HG03095 (cell line): ENCODE measurements at regions not wholly inside any gene's neighbourhood (a gene's known extent, or its start where the extent isn't known, plus 50 kb on each side); places are given as distances from the start of the nearest gene placed in this dataset.

ENCODE experiments used
- ATAC-seq: cut with Tn5 transposase; IDR thresholded peaks from one replicate; pipeline ENCODE4 v1.9.1; 2021; ENCODE audit warnings: moderate library complexity; ENCODE audit not compliant: unreplicated experiment

GRCh38 chr11:129292092-129292491, 83.6 kb upstream of the BARX2 start:
- ATAC-seq: no peak

- ATAC-seq: no peak
These were observed 84.1 kb upstream of the BARX2 start for GRCh38 chr11:129291546-129291945.

- no peak for ATAC-seq
These were observed 84.7 kb upstream of the BARX2 start for GRCh38 chr11:129290966-129291365.

DNA sequence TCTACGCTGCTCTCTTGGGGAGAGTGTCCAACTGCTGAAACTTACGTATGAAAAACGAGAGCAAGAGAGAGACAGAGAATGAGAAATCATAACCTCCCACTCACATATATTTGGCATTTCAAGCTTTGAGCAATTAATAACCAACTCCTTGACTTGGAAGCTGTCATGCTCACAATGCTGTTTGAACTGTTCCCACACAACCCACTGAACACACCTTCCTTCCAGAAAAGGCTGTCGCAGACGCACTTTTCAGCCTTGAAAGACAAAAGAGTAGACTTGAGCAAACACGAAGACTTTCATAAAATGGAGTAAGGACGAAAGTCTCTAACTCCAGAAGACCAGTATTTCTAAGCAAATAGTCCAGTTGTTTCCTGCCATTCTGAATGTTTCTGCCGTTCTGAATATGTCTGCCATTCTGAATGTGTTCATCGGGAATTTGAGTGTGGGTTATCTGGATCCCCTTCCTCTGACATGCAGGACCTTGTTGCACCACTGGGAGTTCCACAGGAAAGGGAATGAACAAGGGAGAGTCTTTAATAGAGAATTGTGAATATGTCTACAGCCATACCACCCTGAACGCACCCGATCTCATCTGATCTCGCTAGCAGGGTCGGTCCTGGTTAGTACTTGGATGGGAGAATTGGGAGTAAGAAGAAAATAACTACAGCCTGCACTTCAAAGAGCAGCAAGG, 86.2 kb upstream of the BARX2 start:
- no peak for ATAC-seq

GRCh38 chr11:129287920-129288319, 87.7 kb upstream of the BARX2 start:
- ATAC-seq: no peak

DNA sequence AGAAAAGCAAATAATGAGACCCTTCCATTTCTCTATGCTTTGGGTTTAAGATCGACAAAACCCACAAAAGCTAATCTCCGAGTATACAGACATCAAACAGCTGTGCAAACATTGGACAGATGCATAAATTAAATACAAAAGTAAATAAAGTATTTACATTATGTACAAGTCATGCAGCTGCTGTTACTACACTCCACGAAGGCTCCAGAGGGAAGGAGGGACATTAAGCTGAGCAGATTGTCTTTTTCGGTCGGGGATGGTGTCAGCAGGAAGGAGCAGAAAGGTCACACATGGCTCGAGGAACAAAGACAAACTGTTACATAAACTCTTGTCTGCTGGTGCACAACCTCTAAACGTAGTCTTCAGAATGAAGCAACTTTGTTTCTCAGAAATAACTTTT, 88.8 kb upstream of the BARX2 start:
- ATAC-seq: no peak

GRCh38 chr11:129285402-129285786, 90.3 kb upstream of the BARX2 start:
- no peak for ATAC-seq

DNA sequence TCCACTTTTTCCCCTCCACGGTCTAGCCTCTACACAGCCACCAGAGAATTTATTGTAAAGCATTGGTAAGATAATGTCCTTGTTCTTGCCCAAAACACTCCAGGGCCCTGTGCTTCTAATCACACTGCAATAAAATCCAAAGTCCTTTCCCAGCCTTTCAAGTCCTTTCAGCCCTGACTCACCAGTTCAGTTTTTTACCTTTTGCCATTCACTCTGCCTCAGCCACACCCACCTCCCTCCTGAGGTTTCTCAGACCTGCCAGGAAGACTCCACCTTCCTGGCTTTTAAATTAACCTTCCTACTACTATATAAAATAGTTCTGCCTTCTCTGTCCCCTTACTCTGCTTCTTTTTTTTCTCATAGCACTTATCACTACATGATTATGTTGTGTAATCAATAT, 91.0 kb upstream of the ARHGAP32 start:
- no peak for ATAC-seq

GRCh38 chr11:129282634-129283033, 90.5 kb upstream of the ARHGAP32 start:
- ATAC-seq: no peak

DNA sequence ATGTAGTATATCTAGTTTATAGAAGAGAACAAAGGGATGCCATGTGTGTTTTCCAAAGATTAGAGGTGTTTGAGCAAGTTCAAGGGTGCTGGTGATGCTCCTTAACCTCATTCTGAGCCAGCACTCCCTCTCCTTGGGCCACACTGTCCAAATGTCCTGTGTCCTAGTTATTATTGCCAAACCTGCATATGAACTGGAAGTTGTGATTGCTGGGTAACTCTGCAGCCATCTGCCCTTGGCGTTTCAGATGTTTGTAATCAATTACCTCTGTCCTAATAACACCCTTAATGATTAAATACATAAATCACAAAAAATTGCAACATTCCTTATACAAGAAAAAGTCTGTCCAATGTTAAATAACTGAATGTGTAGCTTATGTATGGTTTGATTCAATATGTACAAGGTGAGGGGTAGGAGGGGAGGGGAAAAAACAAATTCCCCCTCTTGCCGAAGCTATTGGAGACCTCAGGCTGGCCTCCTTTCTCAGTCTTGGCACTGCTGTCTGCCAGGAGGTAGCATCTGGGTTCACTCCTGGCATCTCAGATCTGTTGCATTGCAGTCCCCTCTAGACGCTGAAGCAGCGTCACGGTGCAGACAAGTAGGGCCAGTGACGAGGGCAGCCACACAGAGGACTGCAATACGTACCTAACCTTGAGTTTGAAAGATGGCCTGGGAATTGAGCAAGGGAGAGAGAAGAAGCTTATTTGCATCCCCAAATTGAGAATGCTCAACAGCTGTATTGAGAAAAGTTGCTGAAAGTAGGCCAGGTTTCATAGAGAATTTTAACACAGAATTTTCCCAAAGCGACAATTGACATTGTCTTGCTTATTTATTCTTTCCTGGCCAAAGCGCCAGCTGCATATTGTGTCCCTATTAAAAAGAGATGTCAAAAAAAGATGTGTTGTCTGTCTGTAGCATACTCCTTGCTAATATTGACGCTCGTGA, 89.6 kb upstream of the ARHGAP32 start:
- no peak for ATAC-seq

- ATAC-seq: no peak
These were observed 88.1 kb upstream of the ARHGAP32 start for GRCh38 chr11:129280027-129280811.

- peak; percentile 55 for ATAC-seq
These were observed 87.4 kb upstream of the ARHGAP32 start for GRCh38 chr11:129279326-129280026.

DNA sequence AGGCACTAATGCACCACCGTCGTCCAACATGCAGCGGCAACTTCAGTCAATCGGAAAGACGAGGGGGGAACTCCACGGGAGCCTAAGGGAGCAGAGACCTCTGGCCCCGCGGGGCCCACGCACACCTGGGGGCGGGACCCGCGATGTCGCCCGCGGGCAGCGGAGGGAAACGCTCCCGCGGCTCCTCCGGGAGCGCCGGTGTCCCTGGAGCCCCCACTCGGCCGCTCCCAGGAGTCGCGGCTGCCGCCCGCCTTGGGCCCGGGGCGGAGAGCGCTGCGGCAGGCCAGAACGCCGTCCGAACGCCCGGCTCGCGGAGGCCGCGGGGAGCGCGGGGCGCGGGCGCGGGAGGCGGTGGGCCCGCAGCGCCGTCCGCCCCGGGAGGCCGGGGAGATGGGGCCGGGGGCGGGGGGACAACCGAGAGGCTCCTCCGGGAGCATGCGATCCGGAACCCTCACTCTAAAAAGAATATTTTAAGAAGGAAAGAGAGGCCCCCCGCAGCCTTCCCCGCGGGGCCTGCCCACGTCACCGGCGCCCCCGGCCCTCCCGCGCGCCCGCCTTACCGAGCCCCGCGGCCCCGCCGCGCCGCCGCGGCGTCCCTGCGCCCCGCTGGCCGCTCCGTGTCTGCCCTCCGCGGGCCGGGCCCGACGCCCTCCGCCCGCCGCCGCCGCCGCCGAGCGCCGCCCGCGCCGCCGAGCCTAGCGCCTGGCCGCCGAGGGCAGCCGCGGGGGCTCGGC, 86.6 kb upstream of the ARHGAP32 start:
- peak; percentile 19 for ATAC-seq

DNA sequence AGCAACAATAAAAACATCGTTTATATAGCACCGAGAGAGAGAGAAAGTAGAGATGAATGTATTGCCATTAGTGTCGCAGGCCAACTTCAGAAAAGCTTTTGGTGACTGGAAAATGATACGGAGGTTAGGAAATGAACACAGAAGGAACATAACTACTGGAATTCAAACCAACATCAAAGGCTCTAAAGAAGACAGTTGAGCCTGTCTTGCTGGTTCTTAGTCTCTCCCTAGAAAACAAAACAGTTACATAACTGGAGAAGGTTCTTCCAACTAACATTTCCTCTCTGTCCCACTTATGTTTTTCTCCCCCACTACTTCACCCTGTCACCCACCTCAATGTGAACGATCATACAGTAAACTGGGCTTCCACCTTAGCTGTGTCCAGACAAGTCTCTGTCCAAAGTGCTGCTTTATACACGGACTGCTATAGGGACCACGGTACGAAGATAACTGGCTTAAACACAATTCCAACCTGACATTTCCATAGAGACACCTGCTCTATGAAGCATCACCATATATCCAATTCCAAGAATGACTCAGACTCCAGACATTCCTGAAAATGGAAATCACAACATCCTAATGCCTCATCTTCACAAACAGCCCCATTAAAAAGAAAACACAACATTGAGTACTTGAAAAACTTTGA, 85.2 kb upstream of the ARHGAP32 start:
- no peak for ATAC-seq

GRCh38 chr11:129275828-129276227, 83.7 kb upstream of the ARHGAP32 start:
- no peak for ATAC-seq

GRCh38 chr11:129273944-129274711, 82.0 kb upstream of the ARHGAP32 start:
- no peak for ATAC-seq

DNA sequence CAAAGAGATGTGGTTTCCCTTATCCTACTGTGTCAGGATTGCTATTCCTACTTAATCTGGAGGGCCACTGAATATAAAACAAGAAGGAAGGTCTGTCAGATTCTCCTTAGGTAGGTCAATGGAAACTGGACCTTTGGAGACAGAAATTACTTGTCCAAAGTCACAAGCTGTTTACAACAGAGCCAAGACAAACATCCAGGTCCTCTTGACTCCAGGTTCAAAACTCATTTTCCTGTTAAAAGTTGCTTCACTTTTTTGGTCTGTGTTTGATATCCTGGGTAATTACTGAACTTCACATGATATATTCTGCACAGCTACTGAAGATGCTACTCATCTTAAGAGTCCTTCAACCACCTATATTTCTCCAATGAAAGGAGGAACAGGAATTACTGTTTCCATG, 81.2 kb upstream of the ARHGAP32 start:
- ATAC-seq: no peak

DNA sequence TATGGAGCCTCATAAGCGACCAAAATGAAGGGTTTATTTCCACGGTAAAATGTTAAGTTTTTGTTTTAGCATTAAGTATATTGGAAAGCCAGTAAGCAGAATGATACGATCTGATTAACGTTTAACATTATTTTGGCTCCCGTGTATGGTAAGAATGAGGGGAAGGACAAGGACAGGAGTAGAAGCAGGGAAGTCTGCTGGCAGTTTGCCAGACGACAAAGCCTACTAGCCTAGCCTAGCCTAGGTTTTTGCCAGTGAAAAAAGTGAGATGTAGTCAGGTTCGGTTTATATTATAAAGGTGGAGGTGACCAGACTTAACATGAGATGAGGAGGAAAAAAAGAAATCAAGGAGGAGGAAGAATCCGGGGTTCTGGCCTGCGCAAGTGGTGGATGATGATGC, 78.9 kb upstream of the ARHGAP32 start:
- ATAC-seq: no peak

GRCh38 chr11:129270446-129270845, 78.3 kb upstream of the ARHGAP32 start:
- no peak for ATAC-seq
